SU-DHL-6 (cell line): ENCODE measurements at regions not wholly inside any gene's neighbourhood (a gene's known extent, or its start where the extent isn't known, plus 50 kb on each side); places are given as distances from the start of the nearest gene placed in this dataset.

Experiments
- EZH2phosphoT487 ChIP-seq: fragments of 200-600 bp; sonication (generic), shearing (Covaris generic); conservative IDR thresholded peaks from 2 replicates; pipeline ENCODE4 v1.6.1; 2018; ENCODE audit warnings: mild to moderate bottlenecking, antibody characterized with exemption, low read length, moderate library complexity, mixed read lengths
- TF ChIP-seq, protein P1 (sequence below): fragments of 200-600 bp; sonication (generic); IDR thresholded peaks from one replicate; pipeline ENCODE4 v1.5.1; 2017; ENCODE audit warnings: antibody characterized with exemption, mild to moderate bottlenecking, low read length, moderate library complexity; ENCODE audit not compliant: insufficient read depth, poor library complexity, severe bottlenecking

DNA sequence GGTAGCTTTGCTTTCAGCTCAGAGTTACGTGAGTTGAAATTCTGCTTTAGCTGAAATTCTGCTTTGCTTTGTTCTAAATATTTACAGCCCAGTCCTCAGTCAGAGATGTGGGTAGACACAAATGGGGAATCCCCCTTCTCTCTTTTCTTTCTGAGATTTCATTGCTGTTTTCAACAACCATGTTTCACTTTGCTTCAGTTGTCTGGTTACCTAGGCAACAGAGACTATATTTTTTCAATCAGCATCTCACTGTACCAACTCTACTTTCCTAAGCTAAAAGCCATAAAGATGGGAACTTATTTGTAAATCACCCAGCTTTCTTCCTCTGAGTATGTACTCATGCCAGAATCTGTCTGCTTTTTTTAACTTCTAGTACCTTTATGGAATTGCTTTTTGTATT lies 509.0 kb downstream of the OLFM4 start:
- TF ChIP-seq, protein P1, sequence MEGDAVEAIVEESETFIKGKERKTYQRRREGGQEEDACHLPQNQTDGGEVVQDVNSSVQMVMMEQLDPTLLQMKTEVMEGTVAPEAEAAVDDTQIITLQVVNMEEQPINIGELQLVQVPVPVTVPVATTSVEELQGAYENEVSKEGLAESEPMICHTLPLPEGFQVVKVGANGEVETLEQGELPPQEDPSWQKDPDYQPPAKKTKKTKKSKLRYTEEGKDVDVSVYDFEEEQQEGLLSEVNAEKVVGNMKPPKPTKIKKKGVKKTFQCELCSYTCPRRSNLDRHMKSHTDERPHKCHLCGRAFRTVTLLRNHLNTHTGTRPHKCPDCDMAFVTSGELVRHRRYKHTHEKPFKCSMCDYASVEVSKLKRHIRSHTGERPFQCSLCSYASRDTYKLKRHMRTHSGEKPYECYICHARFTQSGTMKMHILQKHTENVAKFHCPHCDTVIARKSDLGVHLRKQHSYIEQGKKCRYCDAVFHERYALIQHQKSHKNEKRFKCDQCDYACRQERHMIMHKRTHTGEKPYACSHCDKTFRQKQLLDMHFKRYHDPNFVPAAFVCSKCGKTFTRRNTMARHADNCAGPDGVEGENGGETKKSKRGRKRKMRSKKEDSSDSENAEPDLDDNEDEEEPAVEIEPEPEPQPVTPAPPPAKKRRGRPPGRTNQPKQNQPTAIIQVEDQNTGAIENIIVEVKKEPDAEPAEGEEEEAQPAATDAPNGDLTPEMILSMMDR = no peak
- TF ChIP-seq EZH2phosphoT487 = no peak
